ELR (cell line): ENCODE measurements at regions not wholly inside any gene's neighbourhood (a gene's known extent, or its start where the extent isn't known, plus 50 kb on each side); places are given as distances from the start of the nearest gene placed in this dataset.

ENCODE experiments used
- DNase-seq: peaks from one replicate; pipeline ENCODE4 v3.0.0-alpha.2; 2015; ENCODE audit warnings: low read depth

- DNase-seq: no peak
Measured at GRCh38 chr10:131563411-131563810, 251.9 kb upstream of the TCERG1L start.

- no peak for DNase-seq
Measured at GRCh38 chr10:131567279-131568162, 256.0 kb upstream of the TCERG1L start.

DNA sequence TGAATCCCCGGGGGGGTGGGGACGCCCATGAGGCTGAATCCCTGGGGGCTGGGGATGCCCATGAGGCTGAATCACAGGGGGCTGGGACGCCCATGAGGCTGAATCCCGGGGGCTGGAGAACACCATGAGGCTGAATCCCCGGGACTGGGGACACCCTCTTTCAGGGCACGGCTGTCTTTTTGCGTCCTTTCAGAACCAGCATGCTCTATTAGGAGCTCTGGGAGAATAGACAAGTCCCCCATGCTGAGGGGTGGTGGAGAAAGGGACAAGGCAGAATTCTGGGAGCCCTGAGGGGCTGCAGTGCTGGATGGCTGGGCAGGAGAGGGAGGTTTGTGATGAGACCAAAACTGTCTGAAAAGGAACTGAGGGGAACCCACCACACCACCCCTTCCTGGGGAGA is 257.3 kb upstream of the TCERG1L start:
- no peak for DNase-seq

GRCh38 chr10:131569851-131570715 is 258.6 kb upstream of the TCERG1L start:
- no peak for DNase-seq

DNA sequence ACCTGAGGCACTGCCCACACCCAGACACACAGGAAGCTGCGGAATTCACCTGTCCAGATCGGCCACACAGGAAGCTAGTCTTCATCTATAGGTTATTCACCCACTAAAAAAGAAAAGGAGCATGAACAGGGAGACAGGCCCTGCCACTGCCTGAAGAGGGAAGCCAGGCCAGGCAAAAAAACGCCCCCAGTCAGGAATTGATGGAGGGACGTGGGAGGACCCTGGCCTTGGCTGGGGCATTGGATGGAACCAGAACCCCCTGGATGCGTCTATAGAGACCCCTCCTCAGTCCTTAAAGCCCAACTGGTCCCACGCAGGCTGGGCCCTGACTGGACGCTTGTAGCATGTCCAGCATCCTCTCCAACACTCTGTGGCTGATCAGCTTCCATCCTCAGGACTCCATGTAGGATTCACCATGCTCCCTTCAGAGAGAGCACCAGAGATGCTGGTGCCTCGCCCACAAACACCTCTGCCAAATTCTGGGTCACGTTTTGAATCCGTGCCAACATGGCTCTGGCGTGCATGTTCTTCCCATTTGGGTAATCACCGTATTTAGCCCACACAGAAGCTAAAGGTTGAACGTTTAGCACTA is 259.3 kb upstream of the TCERG1L start:
- no peak for DNase-seq

- DNase-seq: no peak
Measured at GRCh38 chr10:131571346-131571745, 259.8 kb upstream of the TCERG1L start.

- DNase-seq: no peak
Measured at GRCh38 chr10:131571865-131572264, 260.3 kb upstream of the TCERG1L start.

DNA sequence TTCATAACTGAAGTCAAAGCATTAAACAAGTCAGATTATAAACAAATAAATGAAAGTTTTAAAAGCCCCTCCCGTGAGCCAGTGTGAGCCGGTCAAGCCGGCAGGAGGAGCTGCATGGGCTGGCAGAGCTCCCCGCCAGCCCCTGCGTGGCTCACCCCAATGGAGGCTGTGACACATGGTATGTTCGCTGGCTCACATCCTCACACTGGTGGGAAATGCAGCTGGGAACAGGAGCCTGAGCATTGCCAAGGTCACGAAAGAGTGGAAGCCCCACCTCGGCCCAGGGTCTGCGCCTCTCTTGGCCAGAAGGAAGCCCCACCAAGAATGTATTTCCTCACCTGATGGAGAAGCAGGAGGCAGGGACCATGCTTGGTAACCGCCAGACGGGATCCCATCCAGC is 261.7 kb upstream of the TCERG1L start:
- no peak for DNase-seq

GRCh38 chr10:131573707-131574106 is 262.2 kb upstream of the TCERG1L start:
- no peak for DNase-seq

DNA sequence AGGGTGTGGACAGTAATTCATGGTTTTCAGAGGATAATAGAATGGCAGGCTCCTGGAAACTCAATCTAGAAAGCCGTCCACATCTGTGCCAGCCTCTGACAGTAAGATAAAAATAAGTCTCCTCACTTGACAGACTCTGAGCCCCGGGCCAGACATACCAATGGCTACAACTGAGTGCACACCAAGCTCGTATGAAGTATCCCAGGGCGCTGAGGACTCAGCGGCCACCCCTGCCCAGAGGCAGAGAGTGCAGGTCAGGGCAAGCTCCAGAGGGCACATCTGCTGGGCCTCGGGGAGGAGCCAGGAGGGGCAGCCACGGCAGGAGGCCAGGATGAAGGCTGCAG is 262.8 kb upstream of the TCERG1L start:
- DNase-seq: no peak

GRCh38 chr10:131574707-131575430 is 263.3 kb upstream of the TCERG1L start:
- DNase-seq: no peak

DNA sequence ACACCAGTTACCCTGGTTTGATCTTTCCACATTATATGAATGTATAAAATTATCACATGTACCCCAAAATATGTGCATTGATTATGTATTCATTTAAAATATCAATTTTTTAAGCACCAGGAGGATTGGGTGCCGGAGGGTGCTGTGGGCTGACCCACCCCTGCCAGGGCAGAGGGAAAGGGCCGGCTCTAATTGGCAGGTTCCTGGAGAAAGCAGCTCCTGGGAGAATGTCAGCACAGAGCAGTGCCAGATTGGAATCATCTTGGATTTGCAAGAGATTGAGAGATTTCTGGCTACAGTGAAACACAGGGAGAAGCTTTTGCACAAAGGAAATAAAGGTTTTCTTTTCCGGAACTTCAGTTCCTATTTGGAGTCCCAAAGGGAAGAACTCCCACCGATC is 264.4 kb upstream of the TCERG1L start:
- no peak for DNase-seq

DNA sequence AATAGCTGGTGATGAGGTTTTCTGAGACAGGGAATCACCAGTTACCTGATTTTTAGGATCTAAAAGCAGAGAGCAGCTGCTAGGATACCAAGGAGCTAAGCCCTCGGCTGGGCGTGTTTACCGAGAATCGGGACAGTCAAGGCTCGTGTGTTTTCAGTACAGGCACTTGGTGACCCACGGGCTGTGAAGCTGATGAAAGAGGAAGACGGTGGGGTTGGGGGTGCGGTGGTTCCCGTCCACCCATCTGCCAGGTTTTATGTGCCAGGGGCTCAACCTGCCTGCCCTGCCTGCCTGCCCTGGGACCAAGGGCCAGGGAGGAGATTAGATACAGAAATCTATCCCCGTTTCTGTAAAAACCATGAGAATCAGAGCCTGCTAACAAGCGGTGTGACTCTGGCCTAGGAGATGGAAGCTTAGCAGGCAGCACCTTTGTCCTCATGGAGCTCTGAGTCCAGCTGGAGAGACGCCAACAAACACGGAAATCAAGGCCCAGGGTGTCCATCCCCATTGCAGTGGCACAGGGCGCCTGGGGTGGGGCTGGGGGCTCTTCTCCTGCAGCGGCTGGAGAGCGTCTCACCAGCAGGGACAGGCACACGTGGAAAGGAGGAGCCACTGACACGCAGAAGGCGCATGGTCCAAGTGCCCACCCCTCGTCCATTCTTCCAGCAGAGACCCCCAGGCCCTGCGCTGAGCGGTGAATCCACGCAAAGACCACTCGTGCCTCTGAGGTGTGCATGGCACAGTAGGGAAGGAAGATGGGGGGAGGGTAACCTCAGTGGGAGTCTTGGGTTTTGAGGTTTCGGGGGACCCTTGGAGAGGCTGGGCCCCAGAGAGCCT is 265.0 kb upstream of the TCERG1L start:
- no peak for DNase-seq

DNA sequence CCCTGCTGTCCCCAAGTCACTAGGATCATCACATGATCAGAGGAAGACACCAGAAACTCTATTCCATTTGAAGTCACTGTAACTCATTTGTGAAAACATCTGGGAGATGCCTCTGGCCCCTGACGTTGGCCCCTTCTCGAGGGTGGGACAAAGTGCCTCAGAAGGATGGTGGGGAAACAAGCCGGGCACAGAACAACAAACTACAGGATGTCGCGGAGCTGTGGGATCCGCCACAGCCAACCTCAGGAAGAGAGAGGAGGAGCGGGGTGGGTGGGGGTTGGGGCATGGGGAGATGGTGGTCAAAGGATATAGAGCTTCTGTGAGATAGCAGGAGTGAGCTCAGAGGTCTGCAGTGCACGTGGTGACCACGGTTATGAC is 265.6 kb upstream of the TCERG1L start:
- DNase-seq: no peak

- DNase-seq: no peak
Measured at GRCh38 chr10:131577786-131578471, 266.4 kb upstream of the TCERG1L start.

DNA sequence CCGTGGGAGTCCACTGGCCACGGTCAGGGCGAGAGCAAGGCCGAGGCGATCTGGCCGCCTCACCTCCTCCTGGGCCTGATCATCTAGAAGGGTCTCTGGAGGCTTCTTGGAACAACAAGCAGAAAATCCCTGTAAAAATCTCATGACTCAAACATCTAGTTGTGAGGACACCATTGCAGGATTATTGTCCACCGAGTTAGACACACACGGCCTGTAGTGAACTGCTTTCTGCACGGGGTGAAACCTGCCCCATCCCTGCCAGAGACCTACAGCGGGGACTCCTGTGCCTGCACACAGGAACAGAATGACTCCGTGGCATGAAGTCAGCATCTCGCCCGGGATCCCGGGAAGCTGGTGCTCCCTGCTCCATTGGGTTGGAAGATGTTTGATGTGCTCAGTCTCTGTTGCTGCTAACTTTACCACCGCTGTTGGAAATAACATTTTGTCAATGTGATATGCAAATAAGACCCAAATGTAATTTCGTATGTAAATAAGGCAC is 267.0 kb upstream of the TCERG1L start:
- no peak for DNase-seq

DNA sequence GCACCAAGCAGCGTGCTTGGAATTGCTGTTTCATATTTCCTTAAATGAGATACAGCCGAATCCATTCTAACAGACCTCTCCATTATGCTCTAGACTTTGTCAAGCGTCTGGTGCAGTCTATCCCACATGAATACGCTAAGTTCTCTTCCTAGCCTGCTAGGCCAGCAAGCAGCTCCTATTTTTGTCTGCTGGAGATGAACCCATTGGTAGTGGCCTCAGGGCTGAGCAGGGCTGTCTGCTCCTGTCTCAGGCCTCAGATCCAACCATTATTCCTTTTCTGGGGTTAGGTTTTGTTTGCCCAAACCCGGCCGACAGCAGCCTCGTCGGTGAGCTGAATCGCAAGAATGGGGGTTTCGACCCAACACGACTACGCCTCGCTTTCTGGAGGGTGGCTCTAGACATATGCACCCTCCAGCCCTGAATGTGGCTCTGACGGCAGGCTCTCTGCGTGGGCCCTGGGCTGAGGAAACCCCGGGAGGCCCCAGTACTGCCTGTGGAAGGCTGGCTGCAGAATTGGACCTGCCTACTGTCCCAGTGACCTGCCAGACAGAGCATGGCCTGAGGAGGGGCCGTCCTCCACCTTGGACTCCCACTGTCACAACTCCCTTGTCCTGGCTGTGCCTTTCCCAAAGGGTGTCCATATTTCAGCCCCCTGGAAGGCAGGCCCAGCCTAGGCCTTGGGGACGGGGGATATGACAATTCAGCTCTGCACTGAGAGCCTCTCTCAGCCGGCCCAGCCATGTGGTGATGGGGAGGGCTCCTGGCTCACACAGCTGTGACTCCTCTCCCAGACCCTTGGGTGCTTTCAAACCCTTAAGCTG is 267.9 kb upstream of the TCERG1L start:
- no peak for DNase-seq

GRCh38 chr10:131580076-131580652 is 268.6 kb upstream of the TCERG1L start:
- DNase-seq: no peak

DNA sequence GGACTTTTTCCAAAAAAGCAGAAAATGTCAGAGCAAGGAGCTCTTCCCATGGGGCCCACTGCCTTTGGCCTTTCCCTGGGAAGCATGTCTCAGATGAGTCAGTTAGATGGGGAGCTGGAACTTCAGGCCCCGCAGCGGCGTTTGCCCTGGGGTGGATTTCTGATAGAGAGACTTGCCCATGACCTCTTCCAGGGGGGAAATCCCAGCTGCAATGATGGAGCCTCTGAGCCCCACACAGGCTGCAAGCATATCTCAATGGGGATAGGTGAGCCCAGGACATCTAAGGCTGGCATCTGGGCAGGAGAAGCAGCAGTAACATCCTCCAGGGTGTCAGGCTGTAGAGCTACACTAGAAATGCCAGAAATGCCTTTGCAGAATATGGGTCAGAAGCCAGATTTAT is 269.2 kb upstream of the TCERG1L start:
- no peak for DNase-seq
